HG02763 (cell line): ENCODE measurements at regions not wholly inside any gene's neighbourhood (a gene's known extent, or its start where the extent isn't known, plus 50 kb on each side); places are given as distances from the start of the nearest gene placed in this dataset.

Experiments used
- ATAC-seq: cut with Tn5 transposase; IDR thresholded peaks from one replicate; pipeline ENCODE4 v1.9.1; 2021; ENCODE audit warnings: mild to moderate bottlenecking, moderate library complexity; ENCODE audit not compliant: unreplicated experiment

DNA sequence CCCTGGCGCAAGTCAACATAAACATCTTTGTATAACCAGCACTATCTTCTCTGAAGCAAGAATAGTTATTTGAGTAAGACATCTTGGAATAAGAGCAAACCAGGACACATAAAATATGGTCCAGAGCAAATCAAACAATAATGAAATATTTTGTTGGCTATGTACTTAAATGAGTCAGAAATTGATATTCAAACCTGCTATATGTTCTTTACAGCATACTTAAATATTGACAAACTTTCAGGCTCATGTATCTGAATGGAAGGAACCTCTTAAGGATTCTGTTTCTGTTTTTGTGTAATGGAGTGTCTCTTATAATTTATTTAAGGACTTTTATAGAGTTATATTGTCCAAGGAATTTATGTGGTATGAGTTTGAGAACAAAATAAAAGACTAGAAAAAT lies 747.3 kb downstream of the EFNA5 start:
- ATAC-seq: no peak

DNA sequence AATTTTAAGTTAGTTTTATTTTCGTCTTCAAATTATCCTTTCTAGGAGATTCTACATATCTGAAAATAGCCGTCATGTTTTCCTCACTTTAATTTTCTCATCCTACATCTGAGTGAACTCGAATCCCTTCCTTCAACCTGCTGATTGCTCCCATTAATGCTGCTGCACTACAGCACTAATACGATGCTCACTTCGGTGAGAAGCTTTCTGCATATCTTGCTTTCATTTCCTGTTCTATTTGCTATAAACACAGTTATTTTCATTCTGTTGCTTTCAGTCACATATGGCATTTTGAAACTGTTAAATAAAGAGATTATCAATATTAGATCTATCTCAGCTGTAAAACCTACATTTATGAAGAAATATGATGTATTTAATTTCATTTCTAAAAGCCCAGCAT lies 749.2 kb downstream of the EFNA5 start:
- no peak for ATAC-seq

DNA sequence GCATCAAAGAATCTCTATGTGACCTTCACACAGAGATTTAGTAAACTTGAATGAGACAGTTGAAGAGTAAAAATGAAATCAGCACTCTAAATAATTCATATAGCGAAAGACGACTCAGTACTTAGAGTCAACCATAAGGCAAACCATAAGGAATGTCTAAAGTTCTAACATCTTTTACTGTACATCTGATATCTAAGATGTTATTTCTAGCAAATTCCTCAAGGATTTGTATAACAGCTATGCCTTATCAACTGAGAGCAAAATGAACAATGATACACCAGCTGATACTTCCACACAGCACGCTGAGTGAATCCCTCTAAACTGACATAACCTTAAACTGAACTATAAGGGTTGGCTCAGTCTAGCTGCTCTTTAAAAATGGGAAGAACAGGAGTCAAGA lies 760.3 kb downstream of the EFNA5 start:
- no peak for ATAC-seq

- no peak for ATAC-seq
Measured at GRCh38 chr5:106909716-106910115, 761.0 kb downstream of the EFNA5 start.

DNA sequence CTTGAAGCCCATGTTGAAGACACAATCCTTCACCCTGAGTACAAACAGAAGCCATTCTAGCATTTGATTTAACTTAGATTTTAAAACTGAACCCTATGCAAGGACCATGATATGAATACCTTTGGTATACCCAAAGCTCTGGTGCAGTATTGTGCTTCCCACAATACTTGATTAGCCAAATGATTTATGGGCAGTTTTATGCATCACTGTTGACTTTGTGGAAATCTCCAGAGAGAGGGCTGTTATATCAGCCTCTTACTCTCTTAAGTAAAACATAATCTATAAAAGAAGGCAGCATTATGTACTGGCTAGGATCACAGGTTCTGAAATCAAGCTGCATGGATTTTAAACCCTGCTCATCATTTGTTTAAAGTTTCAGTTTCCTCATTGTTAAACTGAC lies 762.8 kb downstream of the EFNA5 start:
- ATAC-seq: no peak

DNA sequence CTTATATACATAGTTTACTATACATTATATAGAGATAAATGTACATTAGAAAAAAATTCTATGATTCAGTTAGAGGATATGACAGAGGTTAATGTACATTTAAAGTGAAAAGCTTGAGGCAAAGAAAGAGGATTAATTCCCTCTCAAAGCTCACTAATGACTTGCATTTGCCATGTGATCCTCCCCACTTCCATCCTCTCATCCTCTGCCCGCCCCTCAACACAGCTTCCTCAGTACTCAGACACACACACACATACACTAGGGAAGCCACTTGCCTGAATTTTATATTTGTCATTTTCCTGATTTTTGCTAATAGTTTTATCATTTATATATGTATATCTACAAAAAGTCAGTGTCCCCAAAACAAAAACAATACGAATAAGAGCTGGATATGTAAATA lies 764.5 kb downstream of the EFNA5 start:
- no peak for ATAC-seq

DNA sequence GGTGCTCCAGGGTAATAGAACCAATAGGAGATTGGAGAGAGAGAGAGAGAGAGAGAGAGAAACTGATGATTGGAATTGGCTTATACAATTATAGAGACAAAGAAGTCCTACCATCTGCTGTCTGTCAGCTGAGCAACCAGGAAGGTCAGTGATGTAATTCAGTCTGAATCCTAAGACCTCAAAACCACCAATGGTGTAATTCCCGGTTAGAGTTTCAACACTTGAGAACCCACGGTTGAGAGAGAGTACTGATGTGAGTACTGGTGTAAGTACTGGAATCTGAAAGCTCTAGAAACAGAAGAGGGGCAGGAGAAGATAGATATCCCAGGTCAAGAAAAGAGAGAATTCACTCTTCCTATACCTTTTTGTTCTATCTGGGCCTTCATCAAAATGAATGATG lies 775.8 kb downstream of the EFNA5 start:
- ATAC-seq: no peak

- no peak for ATAC-seq
Measured at GRCh38 chr5:106882035-106882434, 788.7 kb downstream of the EFNA5 start.

DNA sequence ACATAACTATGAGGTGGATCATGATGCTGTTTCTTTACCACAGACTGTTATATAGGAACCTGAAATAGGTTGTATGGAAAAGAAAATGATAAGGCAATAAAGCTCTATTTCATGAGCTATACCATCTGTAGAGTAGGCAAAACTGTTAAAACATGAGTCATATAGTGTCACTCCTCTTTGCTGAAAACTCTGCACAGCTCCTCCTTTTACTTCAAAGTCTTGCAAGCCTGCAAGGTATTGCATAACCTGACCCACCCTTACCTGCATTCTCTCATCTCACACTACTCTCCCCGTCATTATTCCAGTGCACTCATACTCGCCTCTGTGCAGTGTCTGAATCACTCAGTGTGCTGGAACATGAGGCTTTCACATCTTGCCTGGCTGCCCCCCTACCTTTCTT lies 790.1 kb downstream of the EFNA5 start:
- no peak for ATAC-seq

- no peak for ATAC-seq
Measured at GRCh38 chr5:106877881-106878280, 792.9 kb downstream of the EFNA5 start.

DNA sequence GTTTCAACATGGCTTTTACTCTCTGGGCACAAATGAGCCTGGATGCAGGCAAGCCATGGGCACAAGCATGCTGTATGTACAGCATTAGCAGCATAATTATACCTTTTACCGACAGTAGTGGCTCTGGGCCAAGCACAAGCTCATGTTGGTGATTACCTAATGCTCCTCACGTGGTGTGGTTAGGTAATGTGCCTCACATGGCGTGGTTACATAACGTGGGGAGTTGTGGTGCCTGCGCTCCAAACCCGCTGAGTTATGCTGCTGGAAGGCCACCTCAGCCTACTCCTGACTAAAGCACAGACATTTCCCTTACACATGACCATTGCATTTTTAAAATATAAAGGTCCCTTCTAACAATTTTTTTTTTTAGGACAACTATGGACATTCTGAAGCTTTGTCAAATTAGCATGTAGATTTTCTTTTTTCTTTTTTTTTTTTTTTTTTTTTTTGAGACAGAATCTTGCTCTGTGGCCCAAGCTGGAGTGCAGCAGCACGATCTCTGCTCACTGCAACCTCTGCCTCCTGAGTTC lies 794.0 kb downstream of the EFNA5 start:
- ATAC-seq: no peak

DNA sequence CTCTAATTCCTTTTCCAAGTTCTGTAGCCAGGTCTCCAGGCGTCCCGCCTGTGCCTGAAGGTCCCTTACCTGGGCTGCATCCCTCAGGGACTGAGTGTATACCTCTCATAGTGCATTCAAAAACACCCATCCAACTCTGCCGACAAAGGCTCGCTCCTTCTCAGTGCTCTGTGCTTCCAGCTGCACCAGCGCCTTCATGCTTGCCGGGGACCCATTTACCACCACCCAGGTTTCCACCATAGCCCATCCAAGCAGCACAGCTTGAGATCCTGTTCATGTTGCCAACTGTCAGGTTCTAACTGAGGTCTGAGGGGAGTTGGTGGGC lies 794.5 kb downstream of the EFNA5 start:
- ATAC-seq: no peak

GRCh38 chr5:106875591-106876297 lies 795.0 kb downstream of the EFNA5 start:
- ATAC-seq: no peak

- ATAC-seq: no peak
Measured at GRCh38 chr5:106874974-106875373, 795.8 kb downstream of the EFNA5 start.

DNA sequence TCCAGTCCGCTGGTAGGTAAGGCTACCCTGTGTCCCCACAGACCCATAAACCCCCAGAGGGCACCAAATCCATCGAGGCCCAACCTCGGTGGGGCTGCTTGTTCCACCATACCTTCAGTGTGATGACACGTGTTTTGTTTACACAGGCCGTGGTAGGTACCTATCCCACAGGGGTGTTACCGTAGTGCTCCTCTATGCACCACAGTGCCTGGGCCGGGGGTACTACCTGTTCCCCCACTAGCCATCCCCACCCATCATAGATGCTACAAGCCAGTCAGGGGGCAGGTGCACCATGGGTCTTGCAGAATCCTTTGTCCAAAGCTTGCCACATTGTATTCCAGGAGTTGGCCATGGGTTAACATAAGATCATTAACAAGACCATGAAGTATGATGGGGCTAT lies 796.2 kb downstream of the EFNA5 start:
- no peak for ATAC-seq

GRCh38 chr5:106873568-106873967 lies 797.2 kb downstream of the EFNA5 start:
- ATAC-seq: no peak

- no peak for ATAC-seq
Measured at GRCh38 chr5:106865279-106865678, 805.5 kb downstream of the EFNA5 start.

- ATAC-seq: no peak
Measured at GRCh38 chr5:106862450-106863193, 808.1 kb downstream of the EFNA5 start.

GRCh38 chr5:106860398-106861044 lies 810.2 kb downstream of the EFNA5 start:
- no peak for ATAC-seq

- ATAC-seq: no peak
Measured at GRCh38 chr5:106858616-106859015, 812.1 kb downstream of the EFNA5 start.

- ATAC-seq: no peak
Measured at GRCh38 chr5:106854922-106855321, 815.8 kb downstream of the EFNA5 start.

GRCh38 chr5:106854105-106854687 lies 816.5 kb downstream of the EFNA5 start:
- no peak for ATAC-seq
